ENCODE measurements at regions not wholly inside any gene's neighbourhood (a gene's known extent, or its start where the extent isn't known, plus 50 kb on each side); places are given as distances from the start of the nearest gene placed in this dataset.

DNA sequence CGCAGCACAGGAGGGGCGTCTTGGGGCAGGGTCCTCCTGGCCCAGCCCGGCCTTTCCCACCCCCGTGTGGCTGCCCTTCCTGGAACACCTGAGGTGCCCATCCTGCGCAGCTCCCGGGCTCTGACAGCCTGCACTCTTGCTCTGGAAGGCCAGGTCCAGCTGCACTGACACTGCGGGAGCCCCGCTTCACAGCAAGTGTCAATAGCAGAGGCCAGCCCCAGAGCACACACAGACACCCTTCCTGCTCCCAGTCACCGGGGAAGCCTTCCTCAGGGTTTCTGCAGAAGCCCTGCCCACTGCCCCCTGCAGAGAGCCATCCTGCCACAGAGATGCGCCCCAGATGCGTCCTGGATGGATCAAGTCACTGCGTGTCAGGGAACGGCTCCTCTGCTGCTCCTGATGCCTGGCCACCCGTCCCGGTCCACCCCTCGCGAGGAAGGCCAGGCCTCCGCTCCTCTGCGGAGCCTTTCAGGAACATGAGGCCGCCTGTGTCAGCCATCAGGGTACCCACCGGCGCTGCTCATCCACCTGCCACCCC is 519.2 kb upstream of the MYT1L start:
- no peak for TF ChIP-seq POLR2A (IDR thresholded peaks at IDR 0.05)
- TF ChIP-seq, protein P1, sequence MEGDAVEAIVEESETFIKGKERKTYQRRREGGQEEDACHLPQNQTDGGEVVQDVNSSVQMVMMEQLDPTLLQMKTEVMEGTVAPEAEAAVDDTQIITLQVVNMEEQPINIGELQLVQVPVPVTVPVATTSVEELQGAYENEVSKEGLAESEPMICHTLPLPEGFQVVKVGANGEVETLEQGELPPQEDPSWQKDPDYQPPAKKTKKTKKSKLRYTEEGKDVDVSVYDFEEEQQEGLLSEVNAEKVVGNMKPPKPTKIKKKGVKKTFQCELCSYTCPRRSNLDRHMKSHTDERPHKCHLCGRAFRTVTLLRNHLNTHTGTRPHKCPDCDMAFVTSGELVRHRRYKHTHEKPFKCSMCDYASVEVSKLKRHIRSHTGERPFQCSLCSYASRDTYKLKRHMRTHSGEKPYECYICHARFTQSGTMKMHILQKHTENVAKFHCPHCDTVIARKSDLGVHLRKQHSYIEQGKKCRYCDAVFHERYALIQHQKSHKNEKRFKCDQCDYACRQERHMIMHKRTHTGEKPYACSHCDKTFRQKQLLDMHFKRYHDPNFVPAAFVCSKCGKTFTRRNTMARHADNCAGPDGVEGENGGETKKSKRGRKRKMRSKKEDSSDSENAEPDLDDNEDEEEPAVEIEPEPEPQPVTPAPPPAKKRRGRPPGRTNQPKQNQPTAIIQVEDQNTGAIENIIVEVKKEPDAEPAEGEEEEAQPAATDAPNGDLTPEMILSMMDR (IDR thresholded peaks at IDR 0.05): no peak

Data from right lobe of liver (tissue), 4 donors.